Peyer's patch (tissue), 4 donors: ENCODE measurements at regions not wholly inside any gene's neighbourhood (a gene's known extent, or its start where the extent isn't known, plus 50 kb on each side); places are given as distances from the start of the nearest gene placed in this dataset.

ENCODE experiments used
- DNase-seq, 3 donors: peaks; one replicate each; pipeline ENCODE4 v3.0.0-alpha.2; 2017 to 2019
- H3K27ac ChIP-seq, 4 donors: fragments of 200-600 bp; sonication (generic); one replicate each; pipeline ENCODE4 v1.5.1; 2016 to 2019
- H3K27me3 ChIP-seq, 2 donors: fragments of 200-600 bp; sonication (generic); one replicate each; pipeline ENCODE4 v1.5.1; 2019
- H3K36me3 ChIP-seq, 3 donors: fragments of 200-600 bp; sonication (generic); one replicate each; pipeline ENCODE4 v1.5.1; 2016 to 2019
- H3K4me1 ChIP-seq, 4 donors: fragments of 200-600 bp; sonication (generic); one replicate each; pipeline ENCODE4 v1.5.1; 2016 to 2019
- H3K4me3 ChIP-seq, 4 donors: fragments of 200-600 bp; sonication (generic); 1 replicate in 3 of 4; 2 replicates in 1 of 4; pipeline ENCODE4 v1.5.1; 2016 to 2019; ENCODE audit warnings: mild to moderate bottlenecking in 1 of 4
- H3K9me3 ChIP-seq, 4 donors: fragments of 200-600 bp; sonication (generic); one replicate each; pipeline ENCODE4 v1.5.1; 2016 to 2019; ENCODE audit warnings: mild to moderate bottlenecking in 1 of 4
- CTCF ChIP-seq, 6 experiments: fragments of 450-650 bp in 4 of 6; fragments of 200-600 bp in 2 of 6; sonication (generic) in 1 of 6; IDR thresholded peaks; one replicate each; pipeline ENCODE4 v1.5.1; 2017 to 2019; ENCODE audit warnings: antibody characterized with exemption in 6 of 6, mild to moderate bottlenecking in 3 of 6, moderate library complexity in 1 of 6
- POLR2A ChIP-seq, 2 donors: fragments of 450-650 bp; IDR thresholded peaks; one replicate each; pipeline ENCODE4 v1.5.1; 2017; ENCODE audit warnings: antibody characterized with exemption in 2 of 2, mild to moderate bottlenecking in 2 of 2, moderate library complexity in 2 of 2

- no peak overlapping the region for H3K27ac ChIP-seq
- H3K36me3 ChIP-seq, result no peaks in the 10 kb centered on the region
- TF ChIP-seq POLR2A (IDR thresholded peaks at IDR 0.05), result no peak
- TF ChIP-seq CTCF (IDR thresholded peaks at IDR 0.05), result no peak
- H3K4me1 ChIP-seq, result no peaks in the 10 kb centered on the region
- H3K27me3 ChIP-seq, result no peaks in the 10 kb centered on the region
- H3K4me3 ChIP-seq, result no peak overlapping the region
- DNase-seq, result no peak
- H3K9me3 ChIP-seq, result no peaks in the 10 kb centered on the region
These were observed 774.7 kb downstream of the METTL4 start for GRCh38 chr18:1796636-1797035.

- no peak overlapping the region for H3K27ac ChIP-seq
- no peaks in the 10 kb centered on the region for H3K27me3 ChIP-seq
- no peaks in the 10 kb centered on the region for H3K4me1 ChIP-seq
- H3K36me3 ChIP-seq, result no peaks in the 10 kb centered on the region
- no peak overlapping the region for H3K4me3 ChIP-seq
- DNase-seq, result no peak
- TF ChIP-seq CTCF (IDR thresholded peaks at IDR 0.05) (no peak), POLR2A (IDR thresholded peaks at IDR 0.05) (no peak)
- no peaks in the 10 kb centered on the region for H3K9me3 ChIP-seq
These were observed 774.1 kb downstream of the METTL4 start for GRCh38 chr18:1797235-1797634.

DNA sequence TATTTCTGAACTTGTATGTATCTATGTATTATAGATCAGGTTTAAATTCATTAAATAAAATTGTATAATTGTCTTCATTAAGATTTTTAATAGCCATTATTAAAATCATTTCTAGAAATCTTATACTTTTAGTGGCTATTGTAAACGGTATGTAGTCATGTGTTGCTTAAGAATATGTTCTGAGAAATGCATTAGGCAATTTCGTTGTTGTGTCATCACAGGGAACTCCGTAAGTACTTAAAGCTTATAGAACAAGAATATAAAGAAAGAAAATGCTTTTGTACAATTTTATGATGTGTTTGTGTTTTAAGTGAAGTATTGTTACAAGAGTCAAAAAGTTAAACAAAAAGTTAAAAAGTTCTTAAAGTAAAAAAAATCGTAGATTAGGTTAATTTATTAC lies 765.8 kb downstream of the METTL4 start:
- Histone ChIP-seq H3K4me3 (no peak overlapping the region), H3K4me1 (no peaks in the 10 kb centered on the region), H3K9me3 (no peaks in the 10 kb centered on the region), H3K36me3 (no peaks in the 10 kb centered on the region), H3K27ac (no peak overlapping the region), H3K27me3 (no peaks in the 10 kb centered on the region)
- no peak for DNase-seq
- TF ChIP-seq CTCF (IDR thresholded peaks at IDR 0.05) (no peak), POLR2A (IDR thresholded peaks at IDR 0.05) (no peak)

GRCh38 chr18:1806884-1807615 lies 764.3 kb downstream of the METTL4 start:
- Histone ChIP-seq H3K4me1 (no peaks in the 10 kb centered on the region), H3K27me3 (no peaks in the 10 kb centered on the region), H3K9me3 (no peaks in the 10 kb centered on the region), H3K36me3 (no peaks in the 10 kb centered on the region), H3K27ac (no peak overlapping the region), H3K4me3 (no peak overlapping the region)
- no peak for TF ChIP-seq POLR2A (IDR thresholded peaks at IDR 0.05)
- TF ChIP-seq CTCF (IDR thresholded peaks at IDR 0.05), result no peak
- DNase-seq, result no peak

DNA sequence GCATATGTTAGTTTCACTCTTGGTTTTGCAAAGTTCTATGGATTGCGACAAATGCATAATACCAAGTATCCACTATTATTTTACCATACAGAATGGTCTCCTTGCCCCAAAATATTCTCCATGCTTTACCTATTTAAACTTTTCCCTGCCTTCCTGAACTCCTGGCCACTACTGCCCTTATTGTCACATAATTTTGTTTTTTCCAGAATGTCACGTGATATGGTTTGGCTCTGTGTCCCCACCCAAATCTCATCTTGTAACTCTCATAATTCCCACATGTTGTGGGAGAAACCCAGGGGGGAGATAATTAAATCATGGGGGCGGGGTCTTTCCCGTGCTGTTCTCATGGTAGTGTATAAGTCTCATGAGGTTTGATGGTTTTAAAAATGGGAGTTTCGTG lies 760.0 kb downstream of the METTL4 start:
- TF ChIP-seq CTCF (IDR thresholded peaks at IDR 0.05) (no peak), POLR2A (IDR thresholded peaks at IDR 0.05) (no peak)

DNA sequence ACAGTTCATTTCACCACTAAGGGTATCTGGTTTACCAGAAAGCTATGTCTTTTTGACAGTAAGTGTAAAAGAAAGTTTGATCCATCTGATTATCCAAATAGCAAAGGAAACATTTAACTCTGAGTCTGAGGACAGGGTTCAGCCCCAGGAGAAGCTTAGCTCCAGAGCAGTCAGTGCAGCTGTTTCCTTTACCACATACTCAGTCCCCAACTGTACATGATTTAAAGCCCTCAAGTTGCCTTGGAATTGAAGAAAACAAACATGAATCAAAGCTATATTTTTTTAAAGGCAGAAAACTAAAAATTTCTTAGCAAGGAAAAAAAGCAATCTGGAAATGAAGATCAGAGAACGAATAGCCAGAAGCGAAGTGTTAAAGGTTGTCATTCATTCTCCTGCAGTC lies 746.0 kb downstream of the METTL4 start:
- H3K27ac ChIP-seq, result no peak overlapping the region
- no peaks in the 10 kb centered on the region for H3K36me3 ChIP-seq
- no peak for DNase-seq
- no peak overlapping the region for H3K4me3 ChIP-seq
- TF ChIP-seq POLR2A (IDR thresholded peaks at IDR 0.05), result no peak
- no peak for TF ChIP-seq CTCF (IDR thresholded peaks at IDR 0.05)
- no peaks in the 10 kb centered on the region for H3K9me3 ChIP-seq
- H3K4me1 ChIP-seq, result no peaks in the 10 kb centered on the region
- no peaks in the 10 kb centered on the region for H3K27me3 ChIP-seq

More for the DNA sequence above, 760.0 kb downstream of the METTL4 start:
- Histone ChIP-seq H3K27me3 (no peaks in the 10 kb centered on the region), H3K36me3 (no peaks in the 10 kb centered on the region), H3K9me3 (no peaks in the 10 kb centered on the region), H3K4me1 (no peaks in the 10 kb centered on the region), H3K4me3 (no peak overlapping the region), H3K27ac (no peak overlapping the region)
- no peak for DNase-seq
